Fibroblast of villous mesenchyme (primary cell): ENCODE measurements at regions not wholly inside any gene's neighbourhood (a gene's known extent, or its start where the extent isn't known, plus 50 kb on each side); places are given as distances from the start of the nearest gene placed in this dataset.

ENCODE experiments used
- DNase-seq: peaks from one replicate; pipeline ENCODE4 v3.0.0-alpha.2; 2010; ENCODE audit warnings: low read depth
- H3K4me3 ChIP-seq: 2 replicates; pipeline ENCODE4 v1.5.1; 2011; ENCODE audit warnings: low read depth, mild to moderate bottlenecking, low read length
- TF ChIP-seq, protein P1 (sequence below): IDR thresholded peaks from 2 replicates; pipeline ENCODE4 v1.5.1; 2012; ENCODE audit warnings: low read depth, mild to moderate bottlenecking, low read length; ENCODE audit not compliant: insufficient read depth

DNA sequence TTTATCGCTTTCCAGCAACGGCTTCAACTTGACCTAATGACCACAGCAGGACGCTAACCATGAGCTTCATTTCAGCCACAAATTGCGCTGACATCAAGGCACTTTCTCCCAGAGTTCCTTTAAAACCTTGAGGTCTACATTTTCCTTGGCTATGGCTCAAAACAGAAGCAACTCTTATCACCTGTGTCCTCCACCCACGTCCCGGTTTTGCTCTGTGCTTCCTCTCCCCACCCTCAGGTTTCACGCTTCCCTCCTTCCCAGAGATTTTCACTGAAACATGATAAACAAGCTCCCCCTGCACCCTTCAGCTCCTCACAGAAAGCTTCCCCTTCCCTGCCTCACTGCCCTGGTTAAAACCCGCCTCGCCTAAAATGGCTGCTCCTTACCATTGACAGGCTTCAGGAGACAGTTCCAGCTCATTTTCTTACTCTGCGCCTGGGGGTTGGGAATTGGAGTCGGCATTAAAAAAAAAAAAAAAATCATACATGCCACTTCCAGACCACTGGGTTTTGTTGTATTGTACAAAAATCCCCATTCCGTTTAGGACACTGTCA, 229.5 kb downstream of the UBE3D start:
- DNase-seq, result no peak
- no peak overlapping the region for H3K4me3 ChIP-seq
- TF ChIP-seq, protein P1, sequence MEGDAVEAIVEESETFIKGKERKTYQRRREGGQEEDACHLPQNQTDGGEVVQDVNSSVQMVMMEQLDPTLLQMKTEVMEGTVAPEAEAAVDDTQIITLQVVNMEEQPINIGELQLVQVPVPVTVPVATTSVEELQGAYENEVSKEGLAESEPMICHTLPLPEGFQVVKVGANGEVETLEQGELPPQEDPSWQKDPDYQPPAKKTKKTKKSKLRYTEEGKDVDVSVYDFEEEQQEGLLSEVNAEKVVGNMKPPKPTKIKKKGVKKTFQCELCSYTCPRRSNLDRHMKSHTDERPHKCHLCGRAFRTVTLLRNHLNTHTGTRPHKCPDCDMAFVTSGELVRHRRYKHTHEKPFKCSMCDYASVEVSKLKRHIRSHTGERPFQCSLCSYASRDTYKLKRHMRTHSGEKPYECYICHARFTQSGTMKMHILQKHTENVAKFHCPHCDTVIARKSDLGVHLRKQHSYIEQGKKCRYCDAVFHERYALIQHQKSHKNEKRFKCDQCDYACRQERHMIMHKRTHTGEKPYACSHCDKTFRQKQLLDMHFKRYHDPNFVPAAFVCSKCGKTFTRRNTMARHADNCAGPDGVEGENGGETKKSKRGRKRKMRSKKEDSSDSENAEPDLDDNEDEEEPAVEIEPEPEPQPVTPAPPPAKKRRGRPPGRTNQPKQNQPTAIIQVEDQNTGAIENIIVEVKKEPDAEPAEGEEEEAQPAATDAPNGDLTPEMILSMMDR, result no peak

GRCh38 chr6:82840571-82840970, 225.1 kb downstream of the UBE3D start:
- no peak for DNase-seq
- H3K4me3 ChIP-seq, result no peak overlapping the region
- TF ChIP-seq, protein P1, result no peak

DNA sequence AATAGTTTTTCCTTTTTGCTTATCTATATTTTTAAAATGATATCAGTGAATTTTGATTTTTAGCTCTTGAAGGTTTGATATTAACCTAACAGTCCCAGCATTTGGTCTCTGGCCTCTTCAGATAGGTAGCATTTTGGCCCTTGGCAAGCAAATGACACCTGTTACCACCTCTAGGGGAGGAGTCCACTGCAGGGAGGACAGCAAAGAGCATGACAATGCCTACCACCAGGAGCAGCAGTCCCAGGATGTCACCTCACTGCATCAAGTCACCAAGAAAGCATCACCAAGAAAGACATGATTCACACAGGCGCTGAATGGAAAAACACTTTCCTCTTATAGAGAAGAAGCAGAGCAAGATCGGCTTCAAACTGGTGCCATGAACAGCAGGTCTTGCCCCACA, 224.3 kb downstream of the UBE3D start:
- no peak for DNase-seq
- no peak overlapping the region for H3K4me3 ChIP-seq
- TF ChIP-seq, protein P1, result no peak
